Activated CD8-positive, alpha-beta memory T cell treated with anti-CD3 and anti-CD28 coated beads for 1 hour (primary cell): ENCODE measurements at regions not wholly inside any gene's neighbourhood (a gene's known extent, or its start where the extent isn't known, plus 50 kb on each side); places are given as distances from the start of the nearest gene placed in this dataset.
"Not testable (repeated sequence)": the region's sequence is repeated elsewhere in the genome, so short reads cannot be mapped to it uniquely, and the experiment has no call there.

Experiments
- DNase-seq, 2 donors: peaks; one replicate each; pipeline ENCODE4 v3.0.0-alpha.2; 2020; ENCODE audit warnings: low read depth in 1 of 2; ENCODE audit errors: extremely low read depth in 1 of 2

- no peak for DNase-seq
Observed at GRCh38 chr5:123940416-123940815, 428.4 kb downstream of the CSNK1G3 start.

GRCh38 chr5:123937230-123937629 lies 425.3 kb downstream of the CSNK1G3 start:
- no peak for DNase-seq

GRCh38 chr5:123936548-123936947 lies 424.6 kb downstream of the CSNK1G3 start:
- no peak for DNase-seq

GRCh38 chr5:123933812-123934211 lies 421.8 kb downstream of the CSNK1G3 start:
- not testable (repeated sequence) for DNase-seq

- DNase-seq, result no peak
Observed at GRCh38 chr5:123929055-123929474, 417.1 kb downstream of the CSNK1G3 start.

GRCh38 chr5:123928401-123928800 lies 416.4 kb downstream of the CSNK1G3 start:
- no peak for DNase-seq

- DNase-seq, result no peak
Observed at GRCh38 chr5:123921193-123921592, 409.2 kb downstream of the CSNK1G3 start.

GRCh38 chr5:123916345-123917121 lies 404.6 kb downstream of the CSNK1G3 start:
- DNase-seq, result no peak

- no peak for DNase-seq
Observed at GRCh38 chr5:123914333-123914732, 402.4 kb downstream of the CSNK1G3 start.

- DNase-seq, result no peak
Observed at GRCh38 chr5:123907349-123907748, 395.4 kb downstream of the CSNK1G3 start.

- no peak for DNase-seq
Observed at GRCh38 chr5:123906698-123907295, 394.8 kb downstream of the CSNK1G3 start.

GRCh38 chr5:123885081-123885480 lies 373.1 kb downstream of the CSNK1G3 start:
- DNase-seq, result no peak

- no peak for DNase-seq
Observed at GRCh38 chr5:123882965-123883345, 371.0 kb downstream of the CSNK1G3 start.

GRCh38 chr5:123882319-123882964 lies 370.5 kb downstream of the CSNK1G3 start:
- no peak for DNase-seq

- DNase-seq, result no peak
Observed at GRCh38 chr5:123881759-123882244, 369.8 kb downstream of the CSNK1G3 start.

GRCh38 chr5:123880875-123881274 lies 368.9 kb downstream of the CSNK1G3 start:
- DNase-seq, result no peak

GRCh38 chr5:123879071-123879470 lies 367.1 kb downstream of the CSNK1G3 start:
- no peak for DNase-seq

GRCh38 chr5:123876276-123876790 lies 364.4 kb downstream of the CSNK1G3 start:
- DNase-seq, result no peak

- DNase-seq, result no peak
Observed at GRCh38 chr5:123875561-123876275, 363.7 kb downstream of the CSNK1G3 start.

- no peak for DNase-seq
Observed at GRCh38 chr5:123874600-123875201, 362.7 kb downstream of the CSNK1G3 start.

- no peak for DNase-seq
Observed at GRCh38 chr5:123873846-123874245, 361.9 kb downstream of the CSNK1G3 start.
